Rectal smooth muscle tissue (tissue), 1 donor: ENCODE measurements at regions not wholly inside any gene's neighbourhood (a gene's known extent, or its start where the extent isn't known, plus 50 kb on each side); places are given as distances from the start of the nearest gene placed in this dataset.
"Not testable (repeated sequence)": the region's sequence is repeated elsewhere in the genome, so short reads cannot be mapped to it uniquely, and the experiment has no call there.

Source experiments
- H3K27ac ChIP-seq: one replicate; pipeline ENCODE4 v1.7.0; 2013; ENCODE audit warnings: low read depth, low read length, inconsistent platforms
- H3K27me3 ChIP-seq: one replicate; pipeline ENCODE4 v1.7.0; 2013; ENCODE audit warnings: low read length; ENCODE audit not compliant: control insufficient read depth, insufficient read depth
- H3K36me3 ChIP-seq: one replicate; pipeline ENCODE4 v1.7.0; 2013; ENCODE audit warnings: low read length; ENCODE audit not compliant: control insufficient read depth, insufficient read depth
- H3K4me1 ChIP-seq: one replicate; pipeline ENCODE4 v1.7.0; 2013; ENCODE audit warnings: low read length; ENCODE audit not compliant: control insufficient read depth, insufficient read depth
- H3K4me3 ChIP-seq: one replicate; pipeline ENCODE4 v1.7.0; 2013; ENCODE audit warnings: low read length
- H3K9ac ChIP-seq: one replicate; pipeline ENCODE4 v1.7.0; 2013; ENCODE audit warnings: low read length

DNA sequence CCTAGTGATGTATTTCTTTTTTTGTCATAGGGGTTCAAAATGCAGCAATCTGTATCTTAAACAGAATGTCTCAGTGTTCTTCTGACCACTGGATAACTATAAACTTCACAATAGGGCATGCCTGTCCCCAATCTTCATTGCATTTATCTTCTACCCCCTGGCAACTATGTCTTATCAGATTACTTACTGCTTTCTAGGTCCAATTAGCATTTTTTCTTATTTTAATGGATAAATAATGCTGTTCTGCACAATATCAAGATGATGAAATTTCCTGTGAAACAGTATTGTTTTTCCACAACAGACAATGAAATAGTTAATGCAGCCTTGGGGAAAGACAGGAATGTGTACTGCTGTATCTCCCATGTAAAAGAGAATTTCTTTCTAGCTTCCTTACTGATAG is 432.1 kb downstream of the NSUN3 start:
- H3K27ac ChIP-seq: no peak overlapping the region
- no peaks in the 10 kb centered on the region for H3K36me3 ChIP-seq
- H3K4me3 ChIP-seq: no peak overlapping the region
- no peaks in the 10 kb centered on the region for H3K27me3 ChIP-seq
- no peaks in the 10 kb centered on the region for H3K4me1 ChIP-seq
- no peak overlapping the region for H3K9ac ChIP-seq

- no peaks in the 10 kb centered on the region for H3K36me3 ChIP-seq
- no peak overlapping the region for H3K27ac ChIP-seq
- no peak overlapping the region for H3K9ac ChIP-seq
- H3K4me1 ChIP-seq: no peaks in the 10 kb centered on the region
- no peaks in the 10 kb centered on the region for H3K27me3 ChIP-seq
- H3K4me3 ChIP-seq: no peak overlapping the region
Observed at GRCh38 chr3:94500146-94500545, 437.3 kb downstream of the NSUN3 start.

DNA sequence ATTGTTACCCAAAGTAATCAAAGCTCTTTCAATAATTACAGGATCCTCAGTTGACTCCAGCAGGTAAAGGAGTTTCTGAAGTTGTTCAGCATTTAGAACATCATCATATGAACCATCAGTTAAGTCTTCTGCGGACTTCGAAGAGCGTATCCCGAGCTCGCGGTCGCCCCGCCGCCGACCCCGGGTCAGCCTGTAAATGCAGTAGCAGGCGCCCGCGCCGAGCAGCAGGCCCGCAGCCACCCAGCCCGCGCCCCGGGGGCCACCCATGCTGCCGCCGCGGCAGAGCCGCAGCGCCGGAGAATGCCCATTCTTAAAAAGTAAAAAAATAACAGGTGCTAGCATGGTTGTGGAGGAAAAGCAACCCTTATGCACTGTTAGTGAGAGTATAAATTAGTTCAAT is 444.5 kb downstream of the NSUN3 start:
- H3K27ac ChIP-seq, H3K27me3 ChIP-seq, H3K4me1 ChIP-seq, H3K9ac ChIP-seq, H3K4me3 ChIP-seq, H3K36me3 ChIP-seq: not testable (repeated sequence)

GRCh38 chr3:94512876-94513275 is 450.0 kb downstream of the NSUN3 start:
- no peak overlapping the region for H3K27ac ChIP-seq
- H3K4me1 ChIP-seq: no peaks in the 10 kb centered on the region
- no peak overlapping the region for H3K4me3 ChIP-seq
- H3K36me3 ChIP-seq: no peaks in the 10 kb centered on the region
- H3K9ac ChIP-seq: no peak overlapping the region
- H3K27me3 ChIP-seq: no peaks in the 10 kb centered on the region

DNA sequence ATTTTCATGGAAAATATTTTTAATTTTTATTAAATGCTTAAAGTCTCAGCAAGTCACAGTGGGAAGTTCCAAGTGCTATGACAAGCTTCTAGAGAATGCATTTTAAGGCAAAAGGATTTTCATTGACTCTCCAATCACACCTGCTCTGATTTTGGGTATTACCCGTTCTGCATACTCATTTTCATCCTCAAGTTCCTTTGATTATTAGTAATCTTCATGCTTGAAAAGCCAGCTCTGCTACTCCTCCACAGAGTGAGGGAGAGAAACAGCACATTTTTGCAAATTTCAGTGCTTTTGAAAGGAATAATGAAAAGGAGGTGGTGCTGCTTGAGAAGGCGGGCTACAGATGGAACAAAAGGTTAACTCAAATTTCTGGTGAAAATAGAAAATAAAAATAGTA is 450.7 kb downstream of the NSUN3 start:
- Histone ChIP-seq H3K36me3 (no peaks in the 10 kb centered on the region), H3K4me1 (no peaks in the 10 kb centered on the region), H3K27me3 (no peaks in the 10 kb centered on the region), H3K4me3 (no peak overlapping the region), H3K27ac (no peak overlapping the region), H3K9ac (no peak overlapping the region)

GRCh38 chr3:94515983-94516382 is 453.1 kb downstream of the NSUN3 start:
- H3K27ac ChIP-seq: no peak overlapping the region
- H3K4me3 ChIP-seq: no peak overlapping the region
- no peaks in the 10 kb centered on the region for H3K27me3 ChIP-seq
- no peaks in the 10 kb centered on the region for H3K36me3 ChIP-seq
- no peaks in the 10 kb centered on the region for H3K4me1 ChIP-seq
- no peak overlapping the region for H3K9ac ChIP-seq

GRCh38 chr3:94520364-94520763 is 457.5 kb downstream of the NSUN3 start:
- no peaks in the 10 kb centered on the region for H3K27me3 ChIP-seq

GRCh38 chr3:94522488-94522887 is 459.6 kb downstream of the NSUN3 start:
- Histone ChIP-seq H3K27me3 (no peaks in the 10 kb centered on the region), H3K4me3 (no peak overlapping the region), H3K27ac (no peak overlapping the region), H3K36me3 (no peaks in the 10 kb centered on the region), H3K4me1 (no peaks in the 10 kb centered on the region), H3K9ac (no peak overlapping the region)

More at GRCh38 chr3:94520364-94520763, 457.5 kb downstream of the NSUN3 start:
- Histone ChIP-seq H3K4me3 (no peak overlapping the region), H3K4me1 (no peaks in the 10 kb centered on the region), H3K9ac (no peak overlapping the region), H3K27ac (no peak overlapping the region), H3K36me3 (no peaks in the 10 kb centered on the region)

DNA sequence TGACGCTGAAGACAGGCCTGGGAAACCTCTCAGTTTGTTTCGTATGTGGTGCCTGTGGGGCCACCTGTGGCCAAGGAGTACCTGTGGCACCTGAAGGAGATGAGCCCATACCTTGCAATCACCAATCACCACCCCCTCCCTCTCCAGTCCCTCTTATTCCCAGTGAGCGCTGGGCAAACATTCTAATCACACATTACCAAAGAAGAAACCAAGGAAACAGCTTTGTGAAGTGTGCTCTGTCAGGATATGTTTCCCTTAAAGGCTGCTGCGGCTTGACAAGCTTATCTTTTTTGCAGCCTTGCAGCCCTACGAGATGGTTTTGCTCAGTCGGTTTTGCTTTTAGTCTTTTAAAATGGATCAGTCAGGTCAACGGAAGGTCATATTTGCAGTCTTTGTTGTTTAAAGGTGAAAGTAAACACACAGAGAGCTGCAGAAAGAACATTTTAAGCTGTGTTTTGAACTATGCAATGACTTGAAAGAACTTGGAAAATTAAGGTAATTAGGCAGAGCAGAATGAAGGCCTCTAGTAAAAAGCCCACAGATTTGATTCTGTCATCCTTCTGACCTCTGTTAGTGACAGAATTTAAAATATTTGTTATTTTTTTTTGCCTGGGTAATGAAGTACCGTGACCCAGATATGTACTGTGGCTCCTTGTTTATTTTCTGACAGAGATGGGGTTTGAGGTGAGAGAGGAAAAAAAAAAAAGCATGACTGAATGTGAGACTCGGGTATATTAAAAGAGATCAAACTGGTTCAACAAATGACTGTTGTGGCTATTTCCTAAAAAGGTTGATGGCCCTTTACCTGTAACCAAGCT is 461.4 kb downstream of the NSUN3 start:
- H3K4me3 ChIP-seq: no peak overlapping the region
- no peak overlapping the region for H3K27ac ChIP-seq
- no peak overlapping the region for H3K9ac ChIP-seq
- no peaks in the 10 kb centered on the region for H3K36me3 ChIP-seq
- H3K4me1 ChIP-seq: no peaks in the 10 kb centered on the region
- H3K27me3 ChIP-seq: no peaks in the 10 kb centered on the region

DNA sequence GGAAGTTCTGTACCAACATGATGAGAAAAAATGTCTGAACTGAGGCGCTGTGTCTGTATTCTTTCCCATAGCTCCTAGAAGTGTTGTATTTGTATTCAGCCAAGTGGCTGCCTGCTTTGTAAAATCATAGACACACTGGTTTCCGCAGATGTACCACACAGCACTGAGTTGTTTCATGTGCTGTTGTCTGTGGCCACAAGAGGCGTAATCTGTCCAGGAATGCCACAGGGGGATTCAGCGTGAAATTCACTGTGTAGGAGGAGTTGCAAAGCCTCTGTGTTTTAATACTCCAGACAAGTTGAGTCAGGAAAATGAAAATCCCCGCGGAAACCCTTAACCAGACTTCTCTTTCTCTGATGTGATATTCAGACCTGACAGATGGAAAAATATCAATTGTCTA is 462.2 kb downstream of the NSUN3 start:
- no peak overlapping the region for H3K9ac ChIP-seq
- no peaks in the 10 kb centered on the region for H3K27me3 ChIP-seq
- no peak overlapping the region for H3K27ac ChIP-seq
- no peaks in the 10 kb centered on the region for H3K36me3 ChIP-seq
- no peak overlapping the region for H3K4me3 ChIP-seq
- no peaks in the 10 kb centered on the region for H3K4me1 ChIP-seq

DNA sequence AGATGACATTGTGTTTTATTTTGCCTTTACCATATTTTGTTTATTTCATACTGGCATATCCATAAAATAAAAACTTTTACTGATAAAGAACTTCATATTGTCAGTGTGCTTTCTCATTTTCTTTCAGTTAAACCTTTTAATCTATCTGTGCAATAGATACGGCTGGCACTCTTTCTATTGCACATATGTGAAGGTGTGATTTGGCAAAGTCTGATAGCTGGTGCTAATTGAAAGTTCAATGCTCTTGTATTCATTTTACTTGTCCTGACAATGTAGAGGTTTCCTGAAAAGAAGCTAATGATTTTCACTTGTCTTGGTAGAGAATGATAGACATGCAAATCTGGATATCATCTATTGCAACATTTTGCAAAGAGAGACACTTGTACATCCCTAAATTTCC is 467.0 kb downstream of the NSUN3 start:
- no peak overlapping the region for H3K27ac ChIP-seq
- no peaks in the 10 kb centered on the region for H3K36me3 ChIP-seq
- H3K27me3 ChIP-seq: no peaks in the 10 kb centered on the region
- H3K9ac ChIP-seq: no peak overlapping the region
- no peaks in the 10 kb centered on the region for H3K4me1 ChIP-seq
- H3K4me3 ChIP-seq: no peak overlapping the region

DNA sequence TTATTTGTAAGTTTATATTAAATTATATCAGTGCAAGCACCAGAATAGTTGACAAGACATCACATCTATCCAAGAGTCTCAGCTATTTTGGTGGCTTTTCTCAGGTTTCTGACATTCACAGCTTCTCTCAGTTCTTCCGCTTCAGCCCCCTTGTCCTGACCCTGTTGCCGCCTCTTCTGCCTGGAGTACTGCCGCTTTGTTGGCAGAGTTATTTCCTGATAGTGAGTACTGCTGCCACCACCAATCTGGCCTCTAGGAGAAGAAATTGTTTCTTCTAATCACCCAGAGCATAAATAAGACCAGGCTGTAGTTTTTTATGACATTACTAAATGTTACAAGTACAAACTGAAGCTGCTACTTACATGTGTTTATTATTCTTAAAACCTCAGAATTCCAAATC is 470.1 kb downstream of the NSUN3 start:
- Histone ChIP-seq H3K27me3 (no peaks in the 10 kb centered on the region), H3K9ac (no peak overlapping the region), H3K4me1 (no peaks in the 10 kb centered on the region), H3K36me3 (no peaks in the 10 kb centered on the region), H3K4me3 (no peak overlapping the region), H3K27ac (no peak overlapping the region)

DNA sequence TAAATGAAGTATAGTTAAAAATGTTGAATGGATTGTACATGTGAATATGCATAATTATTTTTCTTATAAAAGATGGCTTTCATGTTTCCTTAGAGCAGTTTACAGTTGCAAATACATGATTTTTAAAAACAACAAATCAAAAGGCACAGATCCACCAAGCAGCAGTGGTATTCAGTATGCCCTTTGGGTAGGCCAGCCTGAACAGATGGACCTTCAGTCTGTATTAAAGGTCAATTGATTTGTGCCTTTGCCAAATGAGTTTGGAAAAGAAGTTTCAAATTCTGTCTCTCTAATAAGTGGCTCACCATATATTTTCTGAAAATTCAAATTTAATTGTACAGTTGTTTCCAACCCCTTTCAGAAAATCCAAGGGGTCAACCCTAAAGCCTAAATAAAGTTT is 477.1 kb downstream of the NSUN3 start:
- Histone ChIP-seq H3K4me3 (no peak overlapping the region), H3K9ac (no peak overlapping the region), H3K27me3 (no peaks in the 10 kb centered on the region), H3K4me1 (no peaks in the 10 kb centered on the region), H3K27ac (no peak overlapping the region), H3K36me3 (no peaks in the 10 kb centered on the region)
